ENCODE measurements at regions not wholly inside any gene's neighbourhood (a gene's known extent, or its start where the extent isn't known, plus 50 kb on each side); places are given as distances from the start of the nearest gene placed in this dataset.

GRCh38 chr3:18843983-18844382 lies 304.3 kb upstream of the KCNH8 start:
- no peak for TF ChIP-seq CTCF (IDR thresholded peaks at IDR 0.05)
- no peaks in the 10 kb centered on the region for H4K20me1 ChIP-seq (ENCODE audit: insufficient read depth, low read length)
- H3K4me3 Mint-ChIP-seq = no peak overlapping the region
- no peak overlapping the region for H3K27ac Mint-ChIP-seq
- H3K4me2 ChIP-seq (replicated peaks; ENCODE audit: extremely low read depth, low read length, poor library complexity, severe bottlenecking) = no peak overlapping the region
- no peaks in the 10 kb centered on the region for H3K9me3 ChIP-seq (replicated peaks in 1 of 2; ENCODE audit: control insufficient read depth in 1 of 2, insufficient read depth in 1 of 2, low read length in 2 of 2)
- H3K27me3 Mint-ChIP-seq (ENCODE audit: low read depth in 3 of 3) = no peaks in the 10 kb centered on the region
- peaks cover 0 to 6% (median 2%) of the 10 kb centered on the region in 7 donors for H3K9me3 Mint-ChIP-seq
- no peaks in the 10 kb centered on the region for H3K27me3 ChIP-seq (ENCODE audit: control insufficient read depth in 2 of 2, insufficient read depth in 2 of 2, low read length in 2 of 2)
- peaks cover 10% of the 10 kb centered on the region for H3K4me1 Mint-ChIP-seq
- DNase-seq = no peak
- no peaks in the 10 kb centered on the region for H3K36me3 Mint-ChIP-seq
- H3K4me3 ChIP-seq (replicated peaks in 1 of 3; ENCODE audit: low read depth in 2 of 3, low read length in 3 of 3) = no peak overlapping the region
- H3K79me2 ChIP-seq (ENCODE audit: insufficient read depth, low read length) = no peaks in the 10 kb centered on the region
- no peaks in the 10 kb centered on the region for H3K36me3 ChIP-seq (replicated peaks in 1 of 2; ENCODE audit: control insufficient read depth in 1 of 2, insufficient read depth in 2 of 2, low read length in 2 of 2)
- H2AFZ ChIP-seq (ENCODE audit: insufficient read depth, low read depth, low read length, poor library complexity, severe bottlenecking) = no peak overlapping the region
- no peak overlapping the region for H3K9ac ChIP-seq (ENCODE audit: insufficient read depth, low read length, poor library complexity, severe bottlenecking)
- WGBS (ENCODE audit: insufficient coverage) = no CpG with 5 or more reads among the region's 1 CpG
- intact Hi-C loops (cut with micrococcal nuclease) = no loop called here
- peaks cover 0 to 5% of the 10 kb centered on the region in 2 donors for H3K4me1 ChIP-seq (ENCODE audit: control insufficient read depth in 1 of 2, insufficient read depth in 2 of 2, low read length in 2 of 2)
- no peak overlapping the region for H3K27ac ChIP-seq (ENCODE audit: low read depth in 1 of 2, low read length in 2 of 2)

GRCh38 chr3:18843188-18843587 lies 305.1 kb upstream of the KCNH8 start:
- no peak overlapping the region for H3K27ac ChIP-seq (ENCODE audit: low read depth in 1 of 2, low read length in 2 of 2)
- no peaks in the 10 kb centered on the region for H3K27me3 Mint-ChIP-seq (ENCODE audit: low read depth in 3 of 3)
- H3K9ac ChIP-seq (ENCODE audit: insufficient read depth, low read length, poor library complexity, severe bottlenecking) = no peak overlapping the region
- no peak overlapping the region for H2AFZ ChIP-seq (ENCODE audit: insufficient read depth, low read depth, low read length, poor library complexity, severe bottlenecking)
- H3K9me3 ChIP-seq (replicated peaks in 1 of 2; ENCODE audit: control insufficient read depth in 1 of 2, insufficient read depth in 1 of 2, low read length in 2 of 2) = no peaks in the 10 kb centered on the region
- intact Hi-C loops (cut with micrococcal nuclease) = no loop called here
- TF ChIP-seq CTCF (IDR thresholded peaks at IDR 0.05) = no peak
- peaks cover 10% of the 10 kb centered on the region for H3K4me1 Mint-ChIP-seq
- WGBS (ENCODE audit: insufficient coverage) = 90% methylated on average over 2 of the region's 3 CpGs
- no peaks in the 10 kb centered on the region for H3K27me3 ChIP-seq (ENCODE audit: control insufficient read depth in 2 of 2, insufficient read depth in 2 of 2, low read length in 2 of 2)
- no peak overlapping the region for H3K4me2 ChIP-seq (replicated peaks; ENCODE audit: extremely low read depth, low read length, poor library complexity, severe bottlenecking)
- no peak for DNase-seq
- H3K4me3 Mint-ChIP-seq = no peak overlapping the region
- no peak overlapping the region for H3K27ac Mint-ChIP-seq
- no peaks in the 10 kb centered on the region for H3K79me2 ChIP-seq (ENCODE audit: insufficient read depth, low read length)
- peaks cover 0 to 5% of the 10 kb centered on the region in 2 donors for H3K4me1 ChIP-seq (ENCODE audit: control insufficient read depth in 1 of 2, insufficient read depth in 2 of 2, low read length in 2 of 2)
- no peaks in the 10 kb centered on the region for H4K20me1 ChIP-seq (ENCODE audit: insufficient read depth, low read length)
- H3K36me3 Mint-ChIP-seq = no peaks in the 10 kb centered on the region
- no peak overlapping the region for H3K4me3 ChIP-seq (replicated peaks in 1 of 3; ENCODE audit: low read depth in 2 of 3, low read length in 3 of 3)
- no peaks in the 10 kb centered on the region for H3K36me3 ChIP-seq (replicated peaks in 1 of 2; ENCODE audit: control insufficient read depth in 1 of 2, insufficient read depth in 2 of 2, low read length in 2 of 2)
- peaks cover 0 to 6% (median 2%) of the 10 kb centered on the region in 7 donors for H3K9me3 Mint-ChIP-seq
